Trophoblast cell (in vitro differentiated cells and primary cell): ENCODE measurements at regions not wholly inside any gene's neighbourhood (a gene's known extent, or its start where the extent isn't known, plus 50 kb on each side); places are given as distances from the start of the nearest gene placed in this dataset.

Source experiments
- DNase-seq, 2 donors: peaks; one replicate each; pipeline ENCODE4 v3.0.0-alpha.2; 2016
- H2AFZ ChIP-seq: 2 replicates; pipeline ENCODE4 v1.6.1; 2013; ENCODE audit warnings: low read length, moderate library complexity, mild to moderate bottlenecking; ENCODE audit not compliant: insufficient read depth, poor library complexity
- H2AK5ac ChIP-seq: 2 replicates; pipeline ENCODE4 v1.6.1; 2013; ENCODE audit warnings: mild to moderate bottlenecking, low read length
- H2BK120ac ChIP-seq: 2 replicates; pipeline ENCODE4 v1.6.1; 2013; ENCODE audit warnings: low read length, mild to moderate bottlenecking, moderate library complexity; ENCODE audit not compliant: insufficient read depth, poor library complexity
- H2BK12ac ChIP-seq: 2 replicates; pipeline ENCODE4 v1.6.1; 2013; ENCODE audit warnings: mild to moderate bottlenecking, low read length, moderate library complexity
- H2BK5ac ChIP-seq: 2 replicates; pipeline ENCODE4 v1.6.1; 2013; ENCODE audit warnings: low read length, low read depth, moderate library complexity, mild to moderate bottlenecking; ENCODE audit not compliant: poor library complexity
- H3K14ac ChIP-seq: 2 replicates; pipeline ENCODE4 v1.6.1; 2013; ENCODE audit warnings: mild to moderate bottlenecking, low read length
- H3K18ac ChIP-seq: 2 replicates; pipeline ENCODE4 v1.6.1; 2013; ENCODE audit warnings: mild to moderate bottlenecking, low read length
- H3K23ac ChIP-seq: 2 replicates; pipeline ENCODE4 v1.6.1; 2013; ENCODE audit warnings: low read length
- H3K27ac ChIP-seq: 2 replicates; pipeline ENCODE4 v1.5.1; 2013; ENCODE audit warnings: low read depth, mild to moderate bottlenecking, inconsistent platforms, low read length, moderate library complexity
- H3K27me3 ChIP-seq: 2 replicates; pipeline ENCODE4 v1.6.1; 2013; ENCODE audit warnings: inconsistent platforms, mild to moderate bottlenecking, low read length, moderate library complexity; ENCODE audit not compliant: insufficient read depth
- H3K36me3 ChIP-seq, 2 experiments: 1 replicate in 1 of 2; 2 replicates in 1 of 2; pipeline ENCODE4 v1.6.1; 2013; ENCODE audit warnings: low read length in 2 of 2, mild to moderate bottlenecking in 2 of 2, moderate library complexity in 1 of 2; ENCODE audit not compliant: insufficient read depth in 2 of 2, control insufficient read depth in 1 of 2
- H3K4ac ChIP-seq: 2 replicates; pipeline ENCODE4 v1.6.1; 2013; ENCODE audit warnings: low read depth, mild to moderate bottlenecking, low read length, moderate library complexity
- H3K4me1 ChIP-seq, 2 experiments: 1 replicate in 1 of 2; 2 replicates in 1 of 2; pipeline ENCODE4 v1.6.1; 2013; ENCODE audit warnings: low read length in 2 of 2, mild to moderate bottlenecking in 2 of 2, moderate library complexity in 1 of 2; ENCODE audit not compliant: insufficient read depth in 2 of 2, control insufficient read depth in 1 of 2
- H3K4me2 ChIP-seq: 2 replicates; pipeline ENCODE4 v1.6.1; 2013; ENCODE audit warnings: inconsistent platforms, mild to moderate bottlenecking, low read length, moderate library complexity
- H3K4me3 ChIP-seq: 2 replicates; pipeline ENCODE4 v1.5.1; 2013; ENCODE audit warnings: mild to moderate bottlenecking, low read depth, low read length, inconsistent platforms
- H3K79me1 ChIP-seq: one replicate; pipeline ENCODE4 v1.6.1; 2013; ENCODE audit warnings: low read length
- H3K79me2 ChIP-seq: 2 replicates; pipeline ENCODE4 v1.6.1; 2013; ENCODE audit warnings: low read length, mild to moderate bottlenecking; ENCODE audit not compliant: control insufficient read depth, insufficient read depth, poor library complexity
- H3K9ac ChIP-seq: 2 replicates; pipeline ENCODE4 v1.6.1; 2013; ENCODE audit warnings: mild to moderate bottlenecking, low read length
- H3K9me3 ChIP-seq: 2 replicates; pipeline ENCODE4 v1.6.1; 2013; ENCODE audit warnings: low read depth, mild to moderate bottlenecking, control low read depth, inconsistent platforms, low read length; ENCODE audit not compliant: insufficient read depth
- H4K12ac ChIP-seq: 2 replicates; pipeline ENCODE4 v1.6.1; 2013; ENCODE audit warnings: low read depth, mild to moderate bottlenecking, low read length, moderate library complexity
- H4K8ac ChIP-seq: 2 replicates; pipeline ENCODE4 v1.6.1; 2013; ENCODE audit warnings: low read depth, mild to moderate bottlenecking, low read length, moderate library complexity
- H4K91ac ChIP-seq: one replicate; pipeline ENCODE4 v1.6.1; 2013; ENCODE audit warnings: low read depth, mild to moderate bottlenecking, low read length, moderate library complexity
- WGBS: extraction: QIAGEN DNeasy Blood & Tissue Kit; methylation state at CpG from one replicate; pipeline ENCODE4 v1.1.7; 2013; ENCODE audit warnings: missing lambda C conversion rate; ENCODE audit not compliant: insufficient read length, insufficient coverage; ENCODE audit errors: extremely low coverage; 5-methylcytosine and 5-hydroxymethylcytosine counted together

DNA sequence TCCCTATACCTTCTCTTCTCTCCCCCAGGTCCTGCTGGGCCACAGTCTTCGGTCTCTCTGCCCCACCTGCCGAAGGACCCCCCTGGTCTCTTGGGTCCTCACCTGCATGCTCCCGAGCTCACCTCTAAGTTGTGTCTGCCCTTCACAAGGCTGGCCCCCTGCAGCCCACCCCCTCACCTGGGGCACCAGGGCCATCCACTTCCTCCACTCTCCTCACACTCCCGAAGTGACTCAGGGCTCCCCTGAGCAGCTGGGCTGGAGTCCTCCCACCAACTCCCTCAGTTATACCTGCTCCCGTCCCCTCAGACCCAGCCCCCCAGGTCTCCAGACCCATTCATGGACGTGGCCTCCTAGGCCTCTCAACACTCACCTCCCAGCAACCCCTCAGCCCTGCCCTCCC, 822.0 kb downstream of the KCNJ18 start:
- Histone ChIP-seq H3K23ac (no peak overlapping the region), H3K36me3 (no peaks in the 10 kb centered on the region), H4K91ac (no peak overlapping the region), H3K79me2 (no peaks in the 10 kb centered on the region), H3K14ac (no peak overlapping the region), H3K4ac (no peak overlapping the region), H3K9ac (no peak overlapping the region), H3K79me1 (no peaks in the 10 kb centered on the region), H2BK5ac (no peak overlapping the region), H3K18ac (no peak overlapping the region), H3K4me2 (no peak overlapping the region), H4K12ac (no peak overlapping the region), H3K27me3 (no peaks in the 10 kb centered on the region), H2AK5ac (no peak overlapping the region), H3K27ac (no peak overlapping the region), H3K4me3 (no peak overlapping the region), H3K4me1 (no peaks in the 10 kb centered on the region), H2BK12ac (no peak overlapping the region), H2BK120ac (no peak overlapping the region), H4K8ac (no peak overlapping the region), H2AFZ (no peak overlapping the region), H3K9me3 (peaks cover 56% of the 10 kb centered on the region)
- no peak for DNase-seq
- WGBS: no CpG with 5 or more reads among the region's 6 CpGs

DNA sequence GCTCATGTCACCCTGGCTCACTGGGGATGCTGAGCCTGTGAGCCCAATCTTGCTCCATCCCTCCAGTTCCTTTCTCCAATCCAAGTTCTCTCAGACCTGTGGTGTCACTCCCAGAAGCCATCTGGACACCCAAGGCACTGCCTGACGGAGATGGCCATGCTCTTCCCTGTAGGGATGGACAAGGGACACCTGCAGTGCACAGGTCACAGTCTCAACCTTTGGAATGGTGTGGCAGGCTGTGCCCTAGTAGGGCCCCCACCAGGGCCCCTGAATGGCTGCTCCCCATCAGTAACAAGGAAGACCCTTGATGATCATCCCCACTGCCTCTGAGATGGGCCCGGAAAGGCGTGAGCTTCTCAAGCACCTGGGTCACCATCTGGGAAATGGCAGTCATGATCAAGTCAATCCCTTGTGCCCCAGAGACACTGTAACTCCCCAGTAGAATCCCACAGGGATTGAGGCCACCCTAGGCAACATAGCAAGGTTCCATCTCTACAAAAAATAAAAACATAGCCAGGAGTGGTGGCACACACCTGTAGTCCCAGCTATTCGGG, 822.5 kb downstream of the KCNJ18 start:
- no peaks in the 10 kb centered on the region for H3K27me3 ChIP-seq
- H3K9me3 ChIP-seq: peaks cover 56% of the 10 kb centered on the region
- no peak overlapping the region for H2AFZ ChIP-seq
- no peak for DNase-seq
- no peak overlapping the region for H3K4ac ChIP-seq
- no peak overlapping the region for H4K8ac ChIP-seq
- no peak overlapping the region for H3K18ac ChIP-seq
- H3K79me2 ChIP-seq: no peaks in the 10 kb centered on the region
- no peak overlapping the region for H3K9ac ChIP-seq
- no peak overlapping the region for H2BK5ac ChIP-seq
- no peak overlapping the region for H3K4me2 ChIP-seq
- H3K4me1 ChIP-seq: no peaks in the 10 kb centered on the region
- H3K27ac ChIP-seq: no peak overlapping the region
- H2AK5ac ChIP-seq: no peak overlapping the region
- H4K12ac ChIP-seq: no peak overlapping the region
- no CpG with 5 or more reads among the region's 4 CpGs for WGBS
- H3K23ac ChIP-seq: no peak overlapping the region
- no peak overlapping the region for H2BK120ac ChIP-seq
- H3K36me3 ChIP-seq: no peaks in the 10 kb centered on the region
- H3K4me3 ChIP-seq: no peak overlapping the region
- no peaks in the 10 kb centered on the region for H3K79me1 ChIP-seq
- no peak overlapping the region for H2BK12ac ChIP-seq
- H3K14ac ChIP-seq: no peak overlapping the region
- no peak overlapping the region for H4K91ac ChIP-seq

DNA sequence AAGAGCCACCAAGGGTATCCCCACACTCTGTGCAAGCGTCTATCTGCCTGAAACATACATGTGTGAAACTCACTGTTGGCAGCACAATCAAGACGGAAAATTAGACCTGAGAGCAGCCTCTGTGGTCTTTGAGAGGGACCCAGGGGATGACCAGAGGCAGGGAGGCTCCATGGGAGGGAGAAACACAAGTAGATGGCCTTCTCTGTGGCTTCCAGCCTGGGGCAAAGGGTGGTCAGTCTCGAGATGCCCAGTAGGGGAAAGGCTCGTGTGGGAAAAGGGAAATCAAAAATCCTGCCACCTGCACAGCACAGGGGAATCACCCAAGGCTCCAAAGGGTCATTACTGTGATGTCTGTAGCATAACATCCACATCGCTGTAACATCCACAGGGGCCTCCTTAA, 823.3 kb downstream of the KCNJ18 start:
- peaks cover 52% of the 10 kb centered on the region for H3K9me3 ChIP-seq
- no peak for DNase-seq
- no peaks in the 10 kb centered on the region for H3K27me3 ChIP-seq
- no peak overlapping the region for H3K4me3 ChIP-seq
- no peak overlapping the region for H3K18ac ChIP-seq
- H3K4ac ChIP-seq: no peak overlapping the region
- H4K12ac ChIP-seq: no peak overlapping the region
- no peak overlapping the region for H3K23ac ChIP-seq
- no peak overlapping the region for H3K14ac ChIP-seq
- H3K9ac ChIP-seq: no peak overlapping the region
- H3K36me3 ChIP-seq: no peaks in the 10 kb centered on the region
- H3K79me1 ChIP-seq: no peaks in the 10 kb centered on the region
- no peaks in the 10 kb centered on the region for H3K4me1 ChIP-seq
- H2BK5ac ChIP-seq: no peak overlapping the region
- H4K91ac ChIP-seq: no peak overlapping the region
- H3K27ac ChIP-seq: no peak overlapping the region
- no peak overlapping the region for H4K8ac ChIP-seq
- H2BK120ac ChIP-seq: no peak overlapping the region
- no peak overlapping the region for H3K4me2 ChIP-seq
- H3K79me2 ChIP-seq: no peaks in the 10 kb centered on the region
- H2AK5ac ChIP-seq: no peak overlapping the region
- H2AFZ ChIP-seq: no peak overlapping the region
- no peak overlapping the region for H2BK12ac ChIP-seq
- no CpG with 5 or more reads among the region's 5 CpGs for WGBS

DNA sequence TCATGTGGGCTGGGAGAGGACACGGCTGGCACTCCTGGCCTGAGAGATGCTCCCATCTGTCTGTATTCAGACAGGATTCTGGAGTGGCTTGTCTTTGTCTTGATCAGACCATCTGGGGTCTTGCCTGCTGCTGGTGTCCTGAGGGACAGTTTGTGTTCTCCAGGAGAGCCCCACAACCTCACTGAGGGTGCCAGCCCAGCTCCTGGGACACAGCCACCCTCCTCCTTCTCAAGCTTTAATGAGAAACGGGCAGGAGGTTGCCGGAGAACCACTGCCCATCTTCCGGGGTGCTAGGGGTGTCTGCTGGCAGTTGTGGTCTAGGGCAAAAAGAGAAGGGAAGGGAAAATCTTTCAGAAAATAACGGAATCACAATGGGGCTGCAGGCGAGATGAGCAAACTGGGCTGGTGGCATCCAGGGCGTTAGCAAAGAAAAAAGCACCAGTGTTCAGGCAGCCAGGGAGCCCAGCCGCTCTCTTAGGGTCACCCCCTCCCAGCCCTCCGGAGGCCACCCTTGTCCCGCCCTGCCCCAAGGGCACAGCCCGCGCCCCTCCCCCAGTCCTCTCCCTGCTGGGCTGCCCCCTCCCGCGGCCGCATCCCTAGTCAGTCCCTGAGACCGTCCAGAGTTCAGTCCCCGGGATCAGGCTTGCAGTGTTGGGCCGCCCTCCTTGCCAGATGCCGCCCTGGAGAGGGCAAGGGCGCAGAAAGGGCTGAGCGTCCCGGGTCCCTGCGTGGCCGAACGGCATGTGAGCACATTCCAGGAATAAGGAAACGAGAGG, 824.7 kb downstream of the KCNJ18 start:
- no peaks in the 10 kb centered on the region for H3K27me3 ChIP-seq
- H2BK120ac ChIP-seq: no peak overlapping the region
- H2BK12ac ChIP-seq: no peak overlapping the region
- H3K23ac ChIP-seq: no peak overlapping the region
- no peak overlapping the region for H3K14ac ChIP-seq
- H3K27ac ChIP-seq: no peak overlapping the region
- H3K4me3 ChIP-seq: no peak overlapping the region
- no peak overlapping the region for H4K8ac ChIP-seq
- H4K12ac ChIP-seq: no peak overlapping the region
- no peak overlapping the region for H3K18ac ChIP-seq
- no peak for DNase-seq
- no peaks in the 10 kb centered on the region for H3K79me1 ChIP-seq
- H3K36me3 ChIP-seq: no peaks in the 10 kb centered on the region
- no peak overlapping the region for H4K91ac ChIP-seq
- peaks cover 45% of the 10 kb centered on the region for H3K9me3 ChIP-seq
- H3K79me2 ChIP-seq: no peaks in the 10 kb centered on the region
- H2AFZ ChIP-seq: no peak overlapping the region
- H3K4ac ChIP-seq: no peak overlapping the region
- WGBS: no CpG with 5 or more reads among the region's 26 CpGs
- no peaks in the 10 kb centered on the region for H3K4me1 ChIP-seq
- no peak overlapping the region for H3K4me2 ChIP-seq
- H3K9ac ChIP-seq: no peak overlapping the region
- H2AK5ac ChIP-seq: no peak overlapping the region
- no peak overlapping the region for H2BK5ac ChIP-seq
